CD4-positive, alpha-beta T cell treated with Interleukin-6 for 4 hours (primary cell): ENCODE measurements at regions not wholly inside any gene's neighbourhood (a gene's known extent, or its start where the extent isn't known, plus 50 kb on each side); places are given as distances from the start of the nearest gene placed in this dataset.
A peak's percentile ranks its signal among the peaks of the same experiment; 100 is the strongest.

Experiments used
- DNase-seq: peaks from one replicate; pipeline ENCODE4 v3.0.0-alpha.2; 2020; ENCODE audit warnings: mixed read lengths

- no peak for DNase-seq
Observed at GRCh38 chr2:35416391-35417140, 939.0 kb upstream of the CRIM1 start.

- DNase-seq: no peak
Observed at GRCh38 chr2:35415942-35416341, 939.6 kb upstream of the CRIM1 start.

GRCh38 chr2:35415282-35415681 is 940.3 kb upstream of the CRIM1 start:
- no peak for DNase-seq

- peak; percentile 30 for DNase-seq
Observed at GRCh38 chr2:35410431-35411061, 945.0 kb upstream of the CRIM1 start.

- DNase-seq: no peak
Observed at GRCh38 chr2:35409762-35410161, 945.8 kb upstream of the CRIM1 start.

GRCh38 chr2:35408320-35408719 is 947.3 kb upstream of the CRIM1 start:
- no peak for DNase-seq

GRCh38 chr2:35391736-35392442 is 963.7 kb upstream of the CRIM1 start:
- no peak for DNase-seq

GRCh38 chr2:35378791-35379190 is 976.8 kb upstream of the CRIM1 start:
- DNase-seq: no peak

- no peak for DNase-seq
Observed at GRCh38 chr2:35374845-35375244, 980.7 kb upstream of the CRIM1 start.

GRCh38 chr2:35365859-35366258 is 989.7 kb upstream of the CRIM1 start:
- DNase-seq: no peak

GRCh38 chr2:35356332-35356731 is 999.2 kb upstream of the CRIM1 start:
- DNase-seq: no peak

GRCh38 chr2:35355056-35355455 is 1000.5 kb upstream of the CRIM1 start:
- no peak for DNase-seq

GRCh38 chr2:35347561-35347960 is 1008.0 kb upstream of the CRIM1 start:
- DNase-seq: no peak

GRCh38 chr2:35343135-35343534 is 1012.4 kb upstream of the CRIM1 start:
- DNase-seq: no peak

- no peak for DNase-seq
Observed at GRCh38 chr2:35339211-35339610, 1016.4 kb upstream of the CRIM1 start.

GRCh38 chr2:35337922-35338321 is 1017.7 kb upstream of the CRIM1 start:
- no peak for DNase-seq

- no peak for DNase-seq
Observed at GRCh38 chr2:35314049-35314448, 1041.5 kb upstream of the CRIM1 start.

GRCh38 chr2:35301369-35301768 is 1054.2 kb upstream of the CRIM1 start:
- DNase-seq: no peak

GRCh38 chr2:35298493-35298892 is 1057.1 kb upstream of the CRIM1 start:
- no peak for DNase-seq

- no peak for DNase-seq
Observed at GRCh38 chr2:35297403-35297802, 1058.2 kb upstream of the CRIM1 start.

- DNase-seq: no peak
Observed at GRCh38 chr2:35294636-35295263, 1060.8 kb upstream of the CRIM1 start.

GRCh38 chr2:35293261-35293660 is 1062.3 kb upstream of the CRIM1 start:
- DNase-seq: no peak

- no peak for DNase-seq
Observed at GRCh38 chr2:35292199-35292598, 1063.4 kb upstream of the CRIM1 start.

- DNase-seq: no peak
Observed at GRCh38 chr2:35281702-35282101, 1073.9 kb upstream of the CRIM1 start.
